Dedifferentiated amniotic fluid mesenchymal stem cell (primary cell): ENCODE measurements at regions not wholly inside any gene's neighbourhood (a gene's known extent, or its start where the extent isn't known, plus 50 kb on each side); places are given as distances from the start of the nearest gene placed in this dataset.
"Not testable (repeated sequence)": the region's sequence is repeated elsewhere in the genome, so short reads cannot be mapped to it uniquely, and the experiment has no call there.

Experiments used
- DNase-seq: peaks from one replicate; pipeline ENCODE4 v3.0.0-alpha.2; 2016; ENCODE audit errors: extremely low spot score

GRCh38 chr4:135941671-135942070, 1590.6 kb downstream of the PCDH18 start:
- no peak for DNase-seq

- no peak for DNase-seq
Observed at GRCh38 chr4:135934026-135934425, 1598.3 kb downstream of the PCDH18 start.

- DNase-seq, result no peak
Observed at GRCh38 chr4:135927651-135928050, 1604.6 kb downstream of the PCDH18 start.

- DNase-seq, result no peak
Observed at GRCh38 chr4:135921081-135921480, 1611.2 kb downstream of the PCDH18 start.

- peak; percentile 84 for DNase-seq
Observed at GRCh38 chr4:135917011-135917410, 1615.3 kb downstream of the PCDH18 start.

- no peak for DNase-seq
Observed at GRCh38 chr4:135900956-135901355, 1631.3 kb downstream of the PCDH18 start.

GRCh38 chr4:135864304-135864703, 1662.7 kb upstream of the PABPC4L start:
- DNase-seq, result not testable (repeated sequence)

GRCh38 chr4:135840781-135841180, 1639.2 kb upstream of the PABPC4L start:
- no peak for DNase-seq

GRCh38 chr4:135839712-135840111, 1638.1 kb upstream of the PABPC4L start:
- DNase-seq, result no peak

GRCh38 chr4:135838889-135839288, 1637.3 kb upstream of the PABPC4L start:
- DNase-seq, result no peak

GRCh38 chr4:135834471-135834870, 1632.9 kb upstream of the PABPC4L start:
- DNase-seq, result no peak

- DNase-seq, result no peak
Observed at GRCh38 chr4:135833529-135833928, 1631.9 kb upstream of the PABPC4L start.

GRCh38 chr4:135824759-135825296, 1623.2 kb upstream of the PABPC4L start:
- DNase-seq, result no peak

- DNase-seq, result no peak
Observed at GRCh38 chr4:135804785-135805184, 1603.2 kb upstream of the PABPC4L start.

GRCh38 chr4:135777361-135777760, 1575.8 kb upstream of the PABPC4L start:
- no peak for DNase-seq

- DNase-seq, result no peak
Observed at GRCh38 chr4:135775909-135776308, 1574.3 kb upstream of the PABPC4L start.

GRCh38 chr4:135770505-135770904, 1568.9 kb upstream of the PABPC4L start:
- DNase-seq, result no peak

GRCh38 chr4:135744928-135745327, 1543.3 kb upstream of the PABPC4L start:
- DNase-seq, result no peak

- DNase-seq, result no peak
Observed at GRCh38 chr4:135741583-135741982, 1540.0 kb upstream of the PABPC4L start.

- no peak for DNase-seq
Observed at GRCh38 chr4:135739354-135739753, 1537.8 kb upstream of the PABPC4L start.

- DNase-seq, result no peak
Observed at GRCh38 chr4:135735512-135735911, 1533.9 kb upstream of the PABPC4L start.

GRCh38 chr4:135732448-135732847, 1530.9 kb upstream of the PABPC4L start:
- DNase-seq, result no peak

- DNase-seq, result no peak
Observed at GRCh38 chr4:135731682-135732081, 1530.1 kb upstream of the PABPC4L start.

- DNase-seq, result no peak
Observed at GRCh38 chr4:135724421-135724820, 1522.8 kb upstream of the PABPC4L start.
